Right lobe of liver (tissue), 4 donors: ENCODE measurements at regions not wholly inside any gene's neighbourhood (a gene's known extent, or its start where the extent isn't known, plus 50 kb on each side); places are given as distances from the start of the nearest gene placed in this dataset.

Source experiments
- CTCF ChIP-seq, 4 donors: fragments of 200-600 bp in 3 of 4; fragments of 450-650 bp in 1 of 4; IDR thresholded peaks; one replicate each; pipeline versions ENCODE4 v1.5.1 to v1.8.0; 2016 to 2022; ENCODE audit warnings: antibody characterized with exemption in 4 of 4, mild to moderate bottlenecking in 2 of 4
- POLR2A ChIP-seq: fragments of 450-650 bp; IDR thresholded peaks from one replicate; pipeline ENCODE4 v1.6.1; 2017; ENCODE audit warnings: antibody characterized with exemption, mild to moderate bottlenecking
- donor health status: DM: no; HTN: no; CAD: no.
- donor health status: DM: no; HTN: no; CAD: no.
- donor health status: DM: no; HTN: yes; CAD: no.

- TF ChIP-seq CTCF (IDR thresholded peaks at IDR 0.05): no peak
- no peak for TF ChIP-seq POLR2A
These were observed 143.3 kb upstream of the GMDS start for GRCh38 chr6:2388554-2389324.
